OCI-LY1 (cell line): ENCODE measurements at regions not wholly inside any gene's neighbourhood (a gene's known extent, or its start where the extent isn't known, plus 50 kb on each side); places are given as distances from the start of the nearest gene placed in this dataset.

Experiments
- H2AFZ ChIP-seq: fragments of 200-600 bp; sonication (generic), shearing (Covaris generic); 2 replicates; pipeline ENCODE4 v1.6.0; 2014; ENCODE audit warnings: antibody characterized with exemption, mild to moderate bottlenecking, low read length
- H3F3A ChIP-seq: fragments of 200-600 bp; sonication (generic), shearing (Covaris generic); 2 replicates; pipeline ENCODE4 v1.6.0; 2014; ENCODE audit warnings: mild to moderate bottlenecking, antibody characterized with exemption, low read length, moderate library complexity; ENCODE audit not compliant: insufficient read depth
- H3K27ac ChIP-seq: fragments of 200-600 bp; sonication (generic); 2 replicates; pipeline ENCODE4 v1.5.1; 2014; ENCODE audit warnings: low read length, mixed run types, mild to moderate bottlenecking, low read depth; ENCODE audit not compliant: poor library complexity, severe bottlenecking
- H3K27me3 ChIP-seq: fragments of 200-600 bp; sonication (generic); 2 replicates; pipeline ENCODE4 v1.6.0; 2014; ENCODE audit warnings: antibody characterized with exemption, mild to moderate bottlenecking, low read length, moderate library complexity; ENCODE audit not compliant: insufficient read depth
- H3K36me3 ChIP-seq: fragments of 200-600 bp; sonication (generic); 2 replicates; pipeline ENCODE4 v1.6.1; 2014; ENCODE audit warnings: mild to moderate bottlenecking, antibody characterized with exemption, low read length, moderate library complexity, mixed read lengths; ENCODE audit not compliant: insufficient read depth
- H3K4me1 ChIP-seq: fragments of 200-600 bp; sonication (generic); 2 replicates; pipeline ENCODE4 v1.5.1; 2014; ENCODE audit warnings: mild to moderate bottlenecking, low read length, moderate library complexity; ENCODE audit not compliant: insufficient read depth, severe bottlenecking
- H3K4me2 ChIP-seq: fragments of 200-600 bp; sonication (generic), shearing (Covaris generic); 2 replicates; pipeline ENCODE4 v1.6.1; 2014; ENCODE audit warnings: low read length
- H3K4me3 ChIP-seq: fragments of 200-600 bp; sonication (generic); 2 replicates; pipeline ENCODE4 v1.5.1; 2014; ENCODE audit warnings: low read length, low read depth, mild to moderate bottlenecking, mixed read lengths; ENCODE audit not compliant: poor library complexity, severe bottlenecking
- H3K79me2 ChIP-seq: fragments of 200-600 bp; shearing (Covaris generic); 2 replicates; pipeline ENCODE4 v1.6.1; 2016; ENCODE audit warnings: mixed run types, low read length, mixed read lengths; ENCODE audit not compliant: insufficient read depth
- H3K9ac ChIP-seq: fragments of 200-600 bp; sonication (generic), shearing (Covaris generic); 2 replicates; pipeline ENCODE4 v1.6.1; 2014; ENCODE audit warnings: mild to moderate bottlenecking, low read length, mixed read lengths
- H3K9me2 ChIP-seq: fragments of 200-600 bp; sonication (generic), shearing (Covaris generic); 2 replicates; pipeline ENCODE4 v1.6.1; 2014; ENCODE audit warnings: low read depth, mild to moderate bottlenecking, low read length, mixed read lengths
- H3K9me3 ChIP-seq: fragments of 200-600 bp; shearing (Covaris generic); 2 replicates; pipeline ENCODE4 v1.6.1; 2014; ENCODE audit warnings: low read length, mixed read lengths
- H4K20me1 ChIP-seq: fragments of 200-600 bp; sonication (generic), shearing (Covaris generic); 2 replicates; pipeline ENCODE4 v1.6.0; 2016; ENCODE audit warnings: mild to moderate bottlenecking, low read length; ENCODE audit not compliant: insufficient read depth
- EZH2 ChIP-seq: fragments of 200-600 bp; sonication (generic), shearing (Covaris generic); IDR thresholded peaks from 2 replicates; pipeline ENCODE4 v1.8.0; 2017; ENCODE audit warnings: borderline replicate concordance, mixed run types, mild to moderate bottlenecking, antibody characterized with exemption, low read length, moderate library complexity, mixed read lengths
- TF ChIP-seq, protein P1 (sequence below): fragments of 200-600 bp; sonication (generic), shearing (Covaris generic); IDR thresholded peaks from 2 replicates; pipeline ENCODE4 v1.5.1; 2017; ENCODE audit warnings: mild to moderate bottlenecking, antibody characterized with exemption, low read length, moderate library complexity, mixed read lengths

DNA sequence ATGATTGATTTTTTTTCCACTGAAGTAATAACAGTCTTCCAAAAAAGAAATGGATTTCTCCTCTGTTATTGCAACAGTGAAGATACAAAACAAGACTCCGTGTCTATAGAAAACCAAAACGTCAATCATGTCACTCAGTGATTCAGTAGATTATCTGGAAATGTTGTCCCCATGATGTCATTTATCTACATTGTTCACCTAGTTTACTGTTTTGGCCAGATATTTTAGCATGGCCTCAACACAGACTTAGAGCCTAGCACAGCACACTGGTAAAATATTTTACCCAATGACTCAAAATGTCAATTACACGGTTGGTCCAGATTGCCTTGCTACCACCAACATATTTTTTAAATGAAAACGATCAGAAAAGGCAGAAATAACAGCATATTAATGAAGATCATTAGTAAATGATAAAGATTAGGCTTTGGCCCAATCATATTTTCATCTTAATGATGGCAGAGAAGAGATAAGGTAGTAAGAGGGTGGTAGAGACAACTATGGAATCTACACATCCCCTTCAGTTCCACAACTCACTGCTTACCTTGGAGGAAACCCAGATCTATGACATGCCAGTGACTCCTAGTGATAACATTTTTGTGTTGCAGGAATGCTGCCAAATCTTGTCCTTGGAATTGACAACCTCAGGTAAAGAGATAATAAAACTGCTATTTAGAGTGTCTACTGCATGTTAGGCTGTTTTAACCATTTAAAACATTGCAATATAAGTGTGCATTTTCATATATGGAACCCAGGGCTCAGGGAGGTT lies 347.7 kb upstream of the ARPP21 start:
- Histone ChIP-seq H3K9ac (no peak overlapping the region), H3K79me2 (no peaks in the 10 kb centered on the region), H3K4me2 (no peak overlapping the region), H3K36me3 (no peaks in the 10 kb centered on the region), H3K4me1 (peaks cover 32% of the 10 kb centered on the region), H3K27me3 (no peaks in the 10 kb centered on the region), H3K27ac (no peak overlapping the region), H3F3A (no peaks in the 10 kb centered on the region), H3K9me3 (no peaks in the 10 kb centered on the region), H3K4me3 (no peak overlapping the region), H3K9me2 (no peaks in the 10 kb centered on the region), H4K20me1 (no peaks in the 10 kb centered on the region), H2AFZ (no peak overlapping the region)
- TF ChIP-seq EZH2, result no peak
- TF ChIP-seq, protein P1, sequence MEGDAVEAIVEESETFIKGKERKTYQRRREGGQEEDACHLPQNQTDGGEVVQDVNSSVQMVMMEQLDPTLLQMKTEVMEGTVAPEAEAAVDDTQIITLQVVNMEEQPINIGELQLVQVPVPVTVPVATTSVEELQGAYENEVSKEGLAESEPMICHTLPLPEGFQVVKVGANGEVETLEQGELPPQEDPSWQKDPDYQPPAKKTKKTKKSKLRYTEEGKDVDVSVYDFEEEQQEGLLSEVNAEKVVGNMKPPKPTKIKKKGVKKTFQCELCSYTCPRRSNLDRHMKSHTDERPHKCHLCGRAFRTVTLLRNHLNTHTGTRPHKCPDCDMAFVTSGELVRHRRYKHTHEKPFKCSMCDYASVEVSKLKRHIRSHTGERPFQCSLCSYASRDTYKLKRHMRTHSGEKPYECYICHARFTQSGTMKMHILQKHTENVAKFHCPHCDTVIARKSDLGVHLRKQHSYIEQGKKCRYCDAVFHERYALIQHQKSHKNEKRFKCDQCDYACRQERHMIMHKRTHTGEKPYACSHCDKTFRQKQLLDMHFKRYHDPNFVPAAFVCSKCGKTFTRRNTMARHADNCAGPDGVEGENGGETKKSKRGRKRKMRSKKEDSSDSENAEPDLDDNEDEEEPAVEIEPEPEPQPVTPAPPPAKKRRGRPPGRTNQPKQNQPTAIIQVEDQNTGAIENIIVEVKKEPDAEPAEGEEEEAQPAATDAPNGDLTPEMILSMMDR, result no peak

DNA sequence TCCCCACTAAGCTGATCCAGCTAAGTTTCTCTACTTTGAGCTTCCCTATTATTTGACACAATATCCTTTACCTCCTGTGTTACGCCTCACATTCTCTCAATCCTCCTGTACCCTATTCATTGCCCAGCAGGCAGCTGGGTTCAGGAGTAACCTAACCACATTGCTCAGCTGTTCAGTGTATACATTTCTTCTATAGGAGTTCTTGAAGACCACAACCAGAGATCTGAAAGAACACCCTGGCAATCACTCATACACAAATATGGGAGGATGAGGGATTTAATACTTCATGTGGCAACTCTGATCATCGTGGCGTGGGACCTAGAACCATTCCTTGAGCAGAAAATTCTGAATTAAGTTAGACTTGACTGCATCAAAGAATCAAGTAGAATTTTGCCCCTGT lies 346.8 kb upstream of the ARPP21 start:
- H3K36me3 ChIP-seq, result no peaks in the 10 kb centered on the region
- H3K9me3 ChIP-seq, result no peaks in the 10 kb centered on the region
- peak overlapping the region; percentile 15; the same call in 1 of the 2 replicates for H2AFZ ChIP-seq
- H3K27ac ChIP-seq, result no peak overlapping the region
- H4K20me1 ChIP-seq, result no peaks in the 10 kb centered on the region
- no peaks in the 10 kb centered on the region for H3F3A ChIP-seq
- no peak overlapping the region for H3K4me3 ChIP-seq
- no peaks in the 10 kb centered on the region for H3K27me3 ChIP-seq
- H3K4me1 ChIP-seq, result peaks cover 41% of the 10 kb centered on the region
- H3K79me2 ChIP-seq, result no peaks in the 10 kb centered on the region
- TF ChIP-seq EZH2, result no peak
- TF ChIP-seq, protein P1, result no peak
- H3K9me2 ChIP-seq, result no peaks in the 10 kb centered on the region
- H3K9ac ChIP-seq, result no peak overlapping the region
- no peak overlapping the region for H3K4me2 ChIP-seq

DNA sequence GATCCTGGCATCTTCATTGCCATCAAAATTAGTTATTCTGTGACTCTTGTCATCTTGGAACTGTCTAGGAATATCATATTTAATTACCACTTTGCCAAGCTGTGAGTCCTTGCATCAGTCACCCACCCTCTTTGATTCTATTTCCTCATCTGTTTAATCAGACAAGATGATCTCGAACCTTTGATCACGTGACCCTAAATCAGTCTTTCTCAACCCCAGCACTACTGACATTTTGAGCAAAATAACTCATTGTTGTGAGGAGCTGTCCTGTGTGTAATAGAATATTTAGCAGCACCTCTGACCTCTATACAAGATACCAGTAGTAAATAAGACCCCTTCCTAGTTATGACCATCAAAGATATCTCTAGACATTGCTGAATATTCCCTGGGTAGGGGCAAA lies 343.4 kb upstream of the ARPP21 start:
- Histone ChIP-seq H3K9me3 (no peaks in the 10 kb centered on the region), H3K9ac (no peak overlapping the region), H3K36me3 (no peaks in the 10 kb centered on the region), H3K9me2 (no peaks in the 10 kb centered on the region), H3K4me2 (peak overlapping the region; percentile 32), H3K4me3 (no peak overlapping the region), H3F3A (no peaks in the 10 kb centered on the region), H3K27me3 (no peaks in the 10 kb centered on the region), H3K27ac (peak overlapping the region; percentile 88), H2AFZ (no peak overlapping the region), H4K20me1 (no peaks in the 10 kb centered on the region), H3K79me2 (no peaks in the 10 kb centered on the region), H3K4me1 (peaks cover 46% of the 10 kb centered on the region)
- TF ChIP-seq, protein P1, result no peak
- TF ChIP-seq EZH2, result no peak
